ENCODE measurements at regions not wholly inside any gene's neighbourhood (a gene's known extent, or its start where the extent isn't known, plus 50 kb on each side); places are given as distances from the start of the nearest gene placed in this dataset.

GRCh38 chr20:59411170-59411569 lies 110.8 kb downstream of the EDN3 start:
- TF ChIP-seq POLR2AphosphoS5 (IDR thresholded peaks at IDR 0.05; ENCODE audit: borderline replicate concordance, low read depth, low read length) (no peak), EZH2 (IDR thresholded peaks at IDR 0.05) (no peak), FOXP2 (optimal IDR thresholded peaks at IDR 0.05; ENCODE audit: control extremely low read depth, extremely low read length, insufficient read depth) (no peak)
